ENCODE measurements at regions not wholly inside any gene's neighbourhood (a gene's known extent, or its start where the extent isn't known, plus 50 kb on each side); places are given as distances from the start of the nearest gene placed in this dataset.

DNA sequence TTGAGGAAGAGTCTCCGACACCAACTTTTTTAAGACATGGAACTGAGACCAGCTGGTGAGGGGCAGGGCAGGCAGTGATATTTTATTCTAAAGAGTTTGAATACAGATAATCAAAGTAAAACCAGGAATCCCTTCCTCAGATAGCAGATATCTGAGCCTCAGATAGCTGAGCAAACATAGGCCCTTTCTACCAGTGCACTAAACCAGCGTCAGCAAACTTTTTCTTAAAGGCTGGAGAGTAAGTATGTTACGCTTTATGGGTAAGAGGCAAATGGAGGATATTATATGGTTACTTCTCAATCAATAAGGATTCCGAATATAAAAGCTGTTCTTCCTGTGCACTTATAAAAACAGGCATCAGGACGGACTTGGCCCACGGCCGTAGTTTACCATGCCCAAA lies 73.9 kb downstream of the WNT5A start:
- DNase-seq (ENCODE audit: low spot score), result no peak

DNA sequence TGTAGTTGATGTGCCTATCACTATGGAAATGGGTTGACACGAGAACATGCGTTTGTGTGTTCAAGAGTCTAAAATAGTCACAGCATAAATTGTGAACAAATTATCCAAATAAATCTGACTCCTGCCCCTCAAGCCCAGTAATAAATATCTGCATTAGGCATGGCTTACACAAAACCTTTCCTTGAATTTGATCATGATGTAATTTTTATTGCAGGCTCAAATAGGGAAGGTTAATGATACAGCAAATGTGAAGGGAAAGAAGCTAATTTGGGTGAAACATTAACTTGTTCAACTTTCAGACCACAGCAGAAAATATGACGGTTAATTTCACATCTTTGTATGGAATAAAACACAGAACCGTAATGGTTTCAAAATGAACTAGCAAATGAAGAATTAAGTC lies 74.6 kb downstream of the WNT5A start:
- no peak for DNase-seq (ENCODE audit: low spot score)

DNA sequence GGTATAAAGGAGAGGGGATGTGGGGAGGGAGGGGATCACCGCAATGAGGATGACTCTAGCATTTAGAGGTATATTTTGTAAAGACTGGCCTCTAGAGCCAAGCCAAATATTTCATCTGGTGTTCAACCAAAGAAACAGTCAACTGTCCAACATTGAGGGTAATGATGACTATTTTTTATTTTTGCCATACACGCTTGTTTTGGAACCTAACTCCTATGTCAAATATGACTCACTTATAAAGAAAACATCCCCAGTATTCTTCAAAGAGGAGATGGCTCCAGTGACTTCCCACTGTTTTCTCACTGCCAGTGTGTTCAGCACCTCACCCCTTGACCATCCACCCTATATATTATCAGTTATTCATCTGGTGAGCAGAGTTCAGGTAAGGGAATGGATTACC lies 77.3 kb downstream of the WNT5A start:
- no peak for DNase-seq (ENCODE audit: low spot score)

DNA sequence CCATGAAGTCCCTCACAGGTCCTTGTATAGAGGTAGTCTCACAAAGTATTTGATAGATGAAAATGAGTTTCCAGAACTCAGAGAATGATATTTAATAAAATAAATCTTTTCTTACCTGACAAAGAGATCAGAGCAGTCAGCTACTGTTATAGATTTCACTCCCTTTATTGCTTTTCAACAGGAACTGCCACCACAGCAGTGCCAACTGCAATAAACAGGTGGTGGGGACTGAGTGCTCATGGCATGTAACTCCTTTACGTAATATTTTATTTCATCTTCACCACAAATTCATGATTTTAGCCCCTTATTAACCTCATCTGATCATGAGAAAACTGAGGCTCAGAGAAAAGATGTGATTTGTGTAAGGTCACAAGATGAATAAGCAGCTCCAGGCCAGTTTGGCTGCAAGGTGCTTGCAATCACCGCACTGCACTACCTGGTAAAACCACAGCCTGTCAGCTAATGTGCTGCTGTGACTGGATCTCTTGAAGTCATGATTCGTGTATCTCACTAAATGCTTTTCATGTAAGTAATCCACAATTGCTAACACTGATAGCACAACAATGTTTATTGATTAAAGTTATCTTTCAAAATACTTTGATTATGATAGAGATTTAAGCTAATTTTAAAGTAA lies 78.8 kb downstream of the WNT5A start:
- no peak for DNase-seq (ENCODE audit: low spot score)

DNA sequence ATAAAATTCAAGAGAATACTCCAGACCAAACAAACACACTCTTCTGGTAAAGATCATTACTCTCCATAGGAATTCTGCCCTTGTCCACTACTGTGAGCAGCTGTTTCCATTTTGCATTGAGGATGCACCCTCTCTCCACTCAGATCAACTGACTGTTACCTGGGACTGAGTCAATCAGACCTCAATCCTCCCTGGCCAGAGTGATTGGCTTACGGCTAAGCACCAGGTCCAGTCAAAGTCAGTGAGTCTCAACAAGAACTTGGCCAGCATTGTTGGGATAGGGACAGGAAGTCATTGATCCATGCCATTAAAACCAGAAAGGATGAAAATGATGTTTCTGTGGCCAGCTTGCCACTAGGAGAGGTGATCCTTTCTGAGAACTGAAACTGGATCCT lies 79.7 kb downstream of the WNT5A start:
- no peak for DNase-seq (ENCODE audit: low spot score)

DNA sequence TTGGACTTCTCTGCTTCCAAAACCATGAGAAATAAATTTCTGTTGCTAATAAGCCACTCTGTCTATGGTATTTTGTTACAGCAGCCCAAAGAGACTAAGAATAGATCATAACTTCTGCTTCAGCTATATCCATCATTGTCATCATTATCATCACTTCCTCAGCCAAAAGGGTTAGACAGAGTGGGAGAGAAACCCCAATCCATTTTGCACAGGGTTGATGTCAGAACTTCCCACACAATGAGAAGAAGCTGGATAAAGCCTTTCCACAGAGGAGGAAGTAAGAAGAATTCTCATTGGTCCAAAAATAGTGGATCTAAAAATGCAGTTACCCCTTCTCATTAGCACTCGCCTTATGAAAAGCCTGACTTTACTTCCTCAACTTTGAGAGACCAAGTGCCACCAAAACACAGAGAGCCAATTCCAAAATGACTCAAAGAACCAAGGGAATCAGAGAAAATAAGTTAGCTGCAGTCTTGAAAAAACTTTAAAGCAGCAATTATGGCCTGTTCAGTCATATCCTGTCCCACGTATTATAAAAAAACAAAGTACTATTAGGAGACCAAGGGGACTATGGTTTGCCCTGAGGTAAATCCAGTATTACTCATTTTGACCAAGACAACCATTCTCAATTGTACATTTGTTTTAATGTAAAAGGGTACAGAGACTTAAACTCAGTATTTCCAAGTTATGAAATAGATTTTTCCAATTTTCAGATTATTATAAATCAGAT lies 80.2 kb downstream of the WNT5A start:
- DNase-seq (ENCODE audit: low spot score), result no peak

DNA sequence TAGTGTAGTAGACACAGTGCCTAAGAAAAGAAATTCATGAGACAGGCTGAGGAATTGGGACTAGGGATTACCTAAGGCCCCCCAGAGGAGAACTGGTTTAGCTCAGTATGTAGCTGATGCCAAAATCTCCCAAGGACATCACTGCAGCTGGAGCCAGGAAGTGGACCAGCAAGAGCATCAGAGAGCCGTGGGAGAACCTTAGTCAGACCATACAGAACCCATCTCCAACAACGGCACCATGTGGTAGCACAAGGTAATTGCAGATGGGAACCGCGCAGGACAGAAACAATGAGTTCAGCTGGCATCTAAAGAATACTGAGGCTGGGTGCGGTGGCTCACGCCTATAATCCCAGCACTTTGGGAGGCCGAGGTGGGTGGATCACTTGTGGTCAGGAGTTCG lies 81.7 kb downstream of the WNT5A start:
- no peak for DNase-seq (ENCODE audit: low spot score)

DNA sequence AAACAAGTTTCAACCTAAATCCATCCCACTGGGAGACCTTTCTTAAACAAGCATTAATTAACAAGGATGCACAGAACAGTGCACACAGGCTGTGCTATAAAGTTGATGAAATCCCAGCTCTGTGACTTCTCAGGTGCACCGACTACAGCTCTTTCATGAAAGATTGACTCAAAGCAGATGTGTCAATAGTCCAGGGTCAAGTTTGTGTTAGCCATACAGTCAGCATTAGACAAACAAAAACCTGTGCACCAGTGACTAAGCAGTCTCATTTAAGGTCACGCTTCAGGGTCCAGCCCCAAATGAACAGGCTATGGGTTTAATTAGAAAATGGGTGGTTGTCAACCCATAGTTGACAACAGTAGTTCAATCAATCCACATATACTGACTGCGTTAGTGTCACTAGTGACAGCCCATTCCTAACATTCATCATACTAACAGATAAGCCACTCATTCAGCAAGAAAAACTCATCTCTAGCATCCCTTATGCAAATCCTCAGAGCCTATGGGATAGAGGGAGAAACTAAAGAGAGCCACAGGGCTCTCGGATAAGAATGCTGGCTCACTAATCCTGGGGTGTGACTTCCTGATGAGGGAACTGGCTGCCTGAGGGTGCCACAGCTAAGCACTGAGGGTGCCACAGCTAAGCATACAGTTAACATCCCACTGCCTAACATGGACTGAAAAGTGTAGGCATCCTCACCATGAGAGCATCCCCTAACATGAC lies 84.1 kb downstream of the WNT5A start:
- no peak for DNase-seq (ENCODE audit: low spot score)

DNA sequence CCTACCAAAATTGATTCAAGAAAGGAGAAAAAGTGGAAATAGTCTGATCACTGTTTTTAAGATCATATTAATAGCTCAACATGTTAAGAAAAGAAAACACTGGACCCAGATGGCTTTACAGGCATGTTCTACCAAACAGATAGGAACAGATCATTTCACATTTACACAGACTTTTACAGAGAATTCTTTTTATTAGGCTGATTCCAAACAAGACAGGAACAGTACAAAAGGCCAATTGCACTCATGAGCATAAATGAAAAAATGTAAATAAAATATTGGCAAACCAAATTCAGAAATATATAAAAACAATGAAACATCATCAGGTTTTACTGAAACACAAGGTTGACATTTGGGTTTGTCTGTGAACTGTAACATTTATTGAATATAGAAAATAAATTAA lies 106.5 kb downstream of the WNT5A start:
- DNase-seq (ENCODE audit: low spot score), result no peak

DNA sequence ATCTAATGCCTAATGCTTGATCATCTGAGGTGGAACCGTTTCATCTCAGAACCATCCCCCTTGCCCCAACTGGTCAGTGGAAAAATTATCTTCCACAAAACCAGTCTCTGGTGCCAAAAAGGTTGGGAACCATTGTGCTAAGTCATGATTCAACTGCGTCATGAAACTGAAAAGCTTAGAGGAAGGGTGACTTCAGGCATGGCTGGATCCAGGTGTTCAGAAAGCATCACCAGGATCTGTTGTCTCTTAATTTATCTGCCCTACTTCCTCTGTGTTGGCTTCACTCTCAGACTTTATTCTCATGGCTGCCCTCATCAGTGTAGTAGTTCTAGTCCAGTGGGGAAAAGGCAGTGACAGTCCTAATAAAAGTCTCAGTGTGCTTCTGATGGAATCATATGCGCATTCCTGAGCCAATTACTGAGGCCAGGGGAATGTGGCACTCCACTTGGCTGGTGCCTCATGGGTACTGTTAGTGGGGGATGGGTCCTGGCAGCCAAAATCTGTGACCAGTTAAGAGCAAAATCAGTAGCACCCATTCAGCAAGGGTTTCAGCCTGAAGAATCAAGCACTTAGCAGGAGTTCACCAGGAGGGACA lies 110.3 kb downstream of the WNT5A start:
- DNase-seq (ENCODE audit: low spot score), result no peak

DNA sequence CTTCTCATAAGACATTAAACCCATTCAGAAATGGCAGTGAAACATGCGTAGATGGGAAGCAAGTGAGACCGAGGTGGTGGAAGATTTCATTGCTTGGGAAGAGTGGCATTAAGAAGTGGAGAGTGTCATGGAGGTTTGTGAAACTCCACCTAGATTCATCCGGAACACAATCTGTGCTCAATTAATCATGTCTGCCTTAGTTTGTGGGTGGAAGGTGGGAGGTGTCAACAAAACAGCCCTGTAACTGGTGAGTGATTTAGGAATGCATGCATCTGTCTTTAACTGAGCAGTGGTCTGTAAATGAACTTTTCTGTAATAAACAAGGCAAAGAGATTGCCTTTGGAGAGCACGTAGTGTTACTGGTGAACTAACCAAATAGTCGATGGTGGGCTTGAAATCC lies 113.7 kb downstream of the WNT5A start:
- no peak for DNase-seq (ENCODE audit: low spot score)

DNA sequence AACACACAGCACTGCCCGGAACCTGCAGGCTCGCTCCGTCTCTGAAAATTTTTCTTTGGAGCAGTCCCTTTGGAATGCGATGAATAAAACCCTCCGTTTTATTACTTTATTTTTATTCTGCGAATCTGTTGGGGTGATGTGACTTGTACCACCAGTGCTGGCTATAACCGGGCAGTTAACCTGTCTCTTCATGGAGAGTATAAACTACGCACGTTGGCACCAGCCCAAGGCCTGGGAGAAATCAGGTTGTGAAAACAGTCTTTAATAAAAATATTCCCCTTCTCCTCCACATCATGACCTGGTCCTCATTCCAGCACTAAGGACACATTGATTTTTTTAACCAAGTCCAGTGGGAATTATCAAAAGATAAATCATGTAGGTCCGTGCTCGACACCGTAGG lies 116.8 kb downstream of the WNT5A start:
- DNase-seq (ENCODE audit: low spot score), result no peak

DNA sequence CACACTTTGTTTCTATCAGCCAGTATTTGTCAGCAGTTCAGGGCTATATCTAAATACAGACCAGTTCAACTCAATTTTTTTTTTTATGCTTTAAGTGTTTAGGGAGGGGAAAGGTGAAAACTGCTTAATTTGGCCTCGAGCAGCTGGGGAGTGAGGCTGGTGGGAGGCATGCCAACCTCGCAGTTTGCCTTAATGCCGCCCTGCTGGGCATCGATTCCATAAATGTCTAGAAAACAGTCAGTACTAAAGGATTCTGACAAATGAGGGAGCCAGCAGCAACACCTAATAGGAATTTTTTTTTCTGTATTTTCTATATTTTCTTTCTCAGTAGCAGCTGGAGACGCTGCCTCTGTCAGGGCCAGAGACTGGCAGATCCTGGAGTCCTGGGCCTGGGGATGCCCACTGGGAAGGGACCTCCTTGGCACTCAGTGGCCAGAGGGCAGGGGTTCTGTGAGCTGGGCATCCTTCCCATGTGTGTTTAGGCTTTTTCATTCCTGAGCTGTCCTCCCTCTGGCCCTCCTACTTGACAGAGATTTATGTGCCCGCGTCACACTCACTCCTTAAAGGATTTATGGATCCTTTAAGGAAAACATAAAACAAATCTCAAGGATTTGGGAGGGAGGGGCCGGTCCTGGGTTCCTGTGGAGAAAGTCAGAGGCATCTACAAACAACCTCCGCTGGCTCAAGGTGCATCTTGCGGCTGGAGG lies 117.8 kb downstream of the WNT5A start:
- DNase-seq (ENCODE audit: low spot score), result no peak

DNA sequence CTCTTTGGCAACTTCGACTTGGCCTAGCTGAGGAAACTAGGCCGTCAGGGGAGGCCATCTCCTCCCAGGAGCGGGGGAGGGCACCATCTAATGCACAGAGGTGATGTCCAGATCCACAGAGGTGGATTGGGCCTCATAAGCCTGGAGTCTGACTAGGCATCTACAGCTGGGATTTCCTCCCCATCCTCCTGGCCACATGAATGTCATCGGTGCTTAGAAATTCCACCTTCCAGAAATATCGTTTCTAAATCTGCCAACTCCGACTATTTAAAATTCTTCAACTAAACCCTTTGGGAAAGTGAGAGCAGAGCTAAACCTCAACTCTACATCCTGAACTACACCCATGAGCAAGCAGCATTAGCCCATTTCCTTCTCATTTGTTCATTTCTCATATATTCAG lies 118.7 kb downstream of the WNT5A start:
- no peak for DNase-seq (ENCODE audit: low spot score)

DNA sequence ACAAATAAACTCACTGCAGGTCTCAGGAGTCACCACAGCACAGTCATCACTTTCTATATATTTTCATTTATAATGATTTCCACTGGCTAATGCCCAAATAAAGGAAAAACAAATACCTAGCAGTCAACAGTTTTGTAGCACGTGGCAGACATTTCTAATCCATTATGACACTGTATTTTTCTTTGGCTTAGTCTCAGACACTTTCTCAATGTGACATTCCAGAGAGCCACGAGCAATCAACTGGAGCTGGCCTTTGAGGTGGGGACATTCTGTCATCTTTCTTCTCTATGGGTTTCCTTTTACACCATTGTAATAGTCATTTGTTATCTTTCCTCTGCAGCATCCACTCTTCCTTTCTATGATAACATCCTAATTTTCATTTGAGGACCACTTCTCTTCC lies 119.7 kb downstream of the WNT5A start:
- no peak for DNase-seq (ENCODE audit: low spot score)

DNA sequence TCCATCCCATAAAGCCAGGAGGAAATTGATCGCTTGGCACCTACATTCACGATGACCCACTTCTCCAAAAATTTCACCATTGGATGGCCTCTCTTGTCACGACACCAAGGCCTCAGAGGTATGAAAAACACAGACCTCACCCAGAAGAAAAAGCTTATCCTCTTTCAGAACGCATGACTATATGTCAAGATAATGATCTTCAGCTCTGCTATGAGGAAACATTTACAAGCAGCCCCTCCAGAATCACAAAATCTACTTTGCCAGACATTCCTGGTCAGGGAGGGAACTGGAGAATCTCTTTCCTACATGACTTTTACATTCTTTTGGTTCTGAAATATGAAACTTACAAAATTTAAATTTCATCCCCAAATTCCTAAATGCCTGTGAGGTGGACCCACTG lies 122.7 kb downstream of the WNT5A start:
- no peak for DNase-seq (ENCODE audit: low spot score)

DNA sequence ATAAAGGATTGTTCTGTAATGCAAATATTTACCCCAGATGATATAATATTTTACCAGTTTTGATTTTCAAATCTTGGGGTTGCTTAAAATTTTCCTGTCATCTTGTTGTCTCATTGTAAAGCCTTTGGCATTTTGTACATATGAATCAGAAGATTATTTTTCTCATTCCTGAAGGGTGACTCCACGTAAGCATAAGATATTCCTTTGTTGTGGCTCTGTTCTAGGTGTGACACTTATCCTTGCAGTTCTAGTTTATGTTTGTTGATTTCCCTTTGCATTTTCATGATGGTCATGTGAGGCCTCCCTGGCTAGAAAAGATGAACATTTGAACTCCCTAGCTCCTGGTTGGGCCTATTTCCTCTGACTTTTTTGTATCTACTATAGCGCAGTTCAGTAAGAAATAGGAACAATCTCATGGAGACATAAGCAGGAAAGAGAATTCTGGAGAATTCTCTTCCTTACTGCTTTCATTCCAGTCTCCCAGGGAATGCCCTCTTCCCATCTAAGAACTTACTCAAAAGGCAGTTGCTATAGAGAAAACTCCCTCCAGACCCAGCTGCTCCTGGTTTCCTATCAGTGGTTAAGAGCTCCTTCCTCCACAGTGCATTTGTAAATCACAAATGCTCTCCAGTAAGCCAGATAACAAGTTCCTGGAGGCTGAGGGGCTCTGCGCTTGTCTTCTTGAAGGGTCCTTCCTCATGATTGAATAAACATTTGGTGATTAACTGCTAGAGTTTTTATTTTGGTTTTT lies 124.7 kb downstream of the WNT5A start:
- no peak for DNase-seq (ENCODE audit: low spot score)

DNA sequence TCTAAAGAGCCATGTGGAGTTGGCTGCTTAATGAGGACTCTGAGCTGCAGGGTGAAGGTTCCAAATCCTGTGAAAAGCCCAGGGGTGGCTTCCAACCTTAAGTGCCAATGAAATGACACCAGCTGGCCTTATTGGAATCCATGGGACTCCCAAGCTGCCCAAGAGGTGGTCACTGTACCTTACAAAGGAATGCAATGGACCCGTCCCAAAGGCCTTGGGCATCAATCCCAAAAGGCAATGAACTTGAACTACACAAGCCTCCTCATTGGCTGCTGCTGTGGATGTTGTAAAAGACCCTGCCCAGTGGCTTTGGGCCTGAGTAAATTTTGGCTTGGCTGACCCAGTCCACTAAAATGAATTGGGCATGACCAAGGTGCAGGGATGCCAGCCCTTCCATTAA lies 129.3 kb downstream of the WNT5A start:
- DNase-seq (ENCODE audit: low spot score), result no peak

DNA sequence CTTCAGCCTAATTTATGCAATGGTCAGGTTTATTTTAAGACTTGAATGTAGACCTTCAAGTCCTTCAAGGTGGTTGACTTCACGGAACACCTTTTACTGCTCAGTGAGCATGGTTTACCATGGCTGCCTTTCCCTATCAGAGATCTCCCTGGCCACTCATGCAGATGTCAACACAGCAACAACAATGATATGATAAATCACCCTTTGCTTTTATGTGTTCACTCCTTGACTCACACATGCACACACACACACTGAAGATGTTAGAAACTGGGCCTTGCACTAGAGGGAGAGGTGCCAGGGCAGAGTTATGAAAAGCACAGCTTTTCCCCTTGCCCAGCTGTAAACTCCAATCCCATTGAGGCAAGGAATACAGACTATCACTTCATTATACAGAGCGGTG lies 134.4 kb downstream of the WNT5A start:
- no peak for DNase-seq (ENCODE audit: low spot score)

DNA sequence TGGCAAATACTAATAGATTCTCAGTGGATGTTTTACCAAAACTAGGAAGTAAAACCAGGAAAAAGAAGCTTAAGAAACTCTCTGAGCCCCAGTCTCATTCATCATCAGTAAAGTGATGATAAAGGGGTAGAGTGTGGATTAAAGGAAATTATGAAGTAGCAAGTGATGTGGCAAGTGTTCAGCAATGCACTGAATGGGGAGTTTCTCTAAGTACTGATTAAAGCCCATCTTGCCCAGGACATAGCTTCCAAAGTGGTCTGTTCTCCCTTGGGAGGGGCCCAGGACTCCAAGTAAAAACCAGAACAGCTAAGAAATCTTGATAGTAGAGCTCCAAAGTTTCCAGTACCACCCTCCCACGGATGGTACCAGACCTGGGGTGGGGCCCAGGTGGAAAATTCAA lies 137.3 kb downstream of the WNT5A start:
- no peak for DNase-seq (ENCODE audit: low spot score)

DNA sequence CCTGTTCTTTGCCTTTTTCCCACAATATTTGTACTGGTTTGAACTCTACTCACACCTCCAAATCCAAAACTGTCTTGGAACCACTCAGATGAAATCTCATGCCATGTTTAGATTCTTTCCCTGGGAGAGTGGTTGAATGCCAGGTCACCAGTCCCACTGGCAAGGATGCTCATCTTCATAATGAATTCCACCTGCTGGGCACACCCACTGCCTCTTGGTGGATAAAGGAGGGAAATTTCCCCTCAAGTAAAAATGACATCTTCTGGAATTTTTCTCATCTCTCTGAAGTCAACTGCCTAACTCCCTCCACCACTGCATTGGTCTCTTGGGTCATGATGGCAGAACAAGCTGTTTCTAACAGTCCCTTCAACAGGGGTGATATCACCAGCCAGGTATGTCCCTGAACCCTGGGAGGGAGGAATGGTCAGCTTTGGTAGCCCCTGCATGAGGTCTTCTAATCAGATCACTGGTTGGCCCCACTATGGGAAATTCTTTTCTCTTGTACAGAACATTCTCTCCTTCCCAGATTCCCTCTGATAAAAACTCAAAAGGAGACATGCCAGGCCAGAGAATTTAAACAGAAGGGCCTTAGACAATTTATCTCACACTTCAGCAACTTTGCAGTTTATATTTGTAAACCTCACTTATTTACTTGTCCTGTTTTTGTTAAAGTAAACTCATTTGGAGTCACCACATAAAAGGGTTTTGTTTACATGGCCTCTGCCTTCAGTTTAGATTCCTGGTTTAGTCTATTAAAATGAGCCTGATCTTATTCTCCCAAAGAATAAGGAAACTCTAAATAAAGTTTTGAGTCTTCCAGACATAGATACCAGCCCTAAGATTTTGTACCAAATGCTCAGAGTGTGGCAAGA lies 143.4 kb downstream of the WNT5A start:
- DNase-seq (ENCODE audit: low spot score), result no peak

Data from HuH-7 (cell line).